HFF-Myc (cell line): ENCODE measurements at regions not wholly inside any gene's neighbourhood (a gene's known extent, or its start where the extent isn't known, plus 50 kb on each side); places are given as distances from the start of the nearest gene placed in this dataset.

ENCODE experiments used
- DNase-seq: peaks from one replicate; pipeline ENCODE4 v3.0.0-alpha.2; 2011; ENCODE audit warnings: low read depth; ENCODE audit errors: extremely low read depth
- H3K4me3 ChIP-seq: replicated peaks from 2 replicates; pipeline ENCODE4 v1.5.1; 2011; ENCODE audit warnings: low read depth, mild to moderate bottlenecking, control low read depth, low read length
- TF ChIP-seq, protein P1 (sequence below): IDR thresholded peaks from 2 replicates; pipeline ENCODE4 v1.5.1; 2012; ENCODE audit warnings: mild to moderate bottlenecking, low read depth, low read length, control low read depth; ENCODE audit errors: missing control alignments

DNA sequence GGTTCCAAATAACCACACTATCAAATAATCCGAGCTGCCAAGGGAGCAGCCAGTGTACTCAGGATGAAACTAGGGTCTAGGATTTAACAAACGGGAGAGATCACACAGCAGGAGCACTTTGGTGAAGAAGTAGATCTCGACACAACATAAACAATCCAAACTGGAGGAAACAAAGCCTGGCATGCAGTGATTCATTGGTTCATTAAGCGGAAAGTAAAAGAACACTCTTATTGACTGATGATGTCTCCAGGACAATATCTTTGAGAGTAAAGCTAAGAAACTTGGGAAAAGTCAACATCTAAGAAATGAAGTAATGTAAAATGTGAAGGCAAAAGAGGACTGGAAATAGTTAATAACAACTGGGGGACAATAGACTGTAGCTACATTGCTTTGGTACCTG lies 1478.3 kb upstream of the CDH9 start:
- TF ChIP-seq, protein P1, sequence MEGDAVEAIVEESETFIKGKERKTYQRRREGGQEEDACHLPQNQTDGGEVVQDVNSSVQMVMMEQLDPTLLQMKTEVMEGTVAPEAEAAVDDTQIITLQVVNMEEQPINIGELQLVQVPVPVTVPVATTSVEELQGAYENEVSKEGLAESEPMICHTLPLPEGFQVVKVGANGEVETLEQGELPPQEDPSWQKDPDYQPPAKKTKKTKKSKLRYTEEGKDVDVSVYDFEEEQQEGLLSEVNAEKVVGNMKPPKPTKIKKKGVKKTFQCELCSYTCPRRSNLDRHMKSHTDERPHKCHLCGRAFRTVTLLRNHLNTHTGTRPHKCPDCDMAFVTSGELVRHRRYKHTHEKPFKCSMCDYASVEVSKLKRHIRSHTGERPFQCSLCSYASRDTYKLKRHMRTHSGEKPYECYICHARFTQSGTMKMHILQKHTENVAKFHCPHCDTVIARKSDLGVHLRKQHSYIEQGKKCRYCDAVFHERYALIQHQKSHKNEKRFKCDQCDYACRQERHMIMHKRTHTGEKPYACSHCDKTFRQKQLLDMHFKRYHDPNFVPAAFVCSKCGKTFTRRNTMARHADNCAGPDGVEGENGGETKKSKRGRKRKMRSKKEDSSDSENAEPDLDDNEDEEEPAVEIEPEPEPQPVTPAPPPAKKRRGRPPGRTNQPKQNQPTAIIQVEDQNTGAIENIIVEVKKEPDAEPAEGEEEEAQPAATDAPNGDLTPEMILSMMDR: no peak
- H3K4me3 ChIP-seq: no peak overlapping the region
- no peak for DNase-seq

DNA sequence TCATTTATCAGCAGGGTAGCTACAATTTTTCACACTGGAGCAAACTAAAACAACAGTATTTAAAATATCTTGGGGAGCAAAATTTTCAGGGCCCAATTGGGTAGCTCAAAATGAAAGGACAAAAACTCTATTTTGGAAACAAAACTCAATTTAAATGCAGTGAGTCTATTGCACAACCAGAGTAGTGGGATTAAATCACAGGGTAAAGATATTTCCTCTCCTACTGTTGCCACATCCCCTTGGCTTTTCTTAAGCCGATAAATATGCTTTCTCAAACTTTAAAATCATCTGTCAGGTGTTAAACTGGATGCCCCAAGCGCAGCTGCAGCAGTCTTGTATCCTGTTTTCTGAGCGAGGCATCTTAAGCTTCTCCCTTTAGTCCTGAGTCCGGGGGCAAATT lies 1474.3 kb upstream of the CDH9 start:
- TF ChIP-seq, protein P1: no peak
- H3K4me3 ChIP-seq: no peak overlapping the region
- no peak for DNase-seq

DNA sequence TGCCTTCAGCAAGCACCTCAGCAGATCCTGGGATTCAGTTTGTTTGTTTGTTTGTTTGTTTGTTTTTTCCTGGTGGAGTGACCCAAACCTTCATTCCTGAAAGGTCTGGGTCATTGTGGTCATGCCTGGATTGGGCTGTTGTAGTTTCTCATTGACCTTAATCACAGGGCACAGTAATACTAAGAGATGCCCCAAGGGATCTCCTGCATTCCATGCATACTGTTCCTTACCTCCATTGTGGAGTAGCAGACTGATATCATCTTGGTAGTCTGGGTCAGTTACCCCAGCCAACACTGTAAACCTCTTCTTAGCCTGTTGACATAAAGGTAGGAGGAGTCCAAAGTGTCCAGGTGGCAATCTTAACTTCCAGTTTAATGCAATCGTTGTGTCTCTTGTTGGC lies 1466.7 kb upstream of the CDH9 start:
- TF ChIP-seq, protein P1: no peak
- no peak overlapping the region for H3K4me3 ChIP-seq
- no peak for DNase-seq

DNA sequence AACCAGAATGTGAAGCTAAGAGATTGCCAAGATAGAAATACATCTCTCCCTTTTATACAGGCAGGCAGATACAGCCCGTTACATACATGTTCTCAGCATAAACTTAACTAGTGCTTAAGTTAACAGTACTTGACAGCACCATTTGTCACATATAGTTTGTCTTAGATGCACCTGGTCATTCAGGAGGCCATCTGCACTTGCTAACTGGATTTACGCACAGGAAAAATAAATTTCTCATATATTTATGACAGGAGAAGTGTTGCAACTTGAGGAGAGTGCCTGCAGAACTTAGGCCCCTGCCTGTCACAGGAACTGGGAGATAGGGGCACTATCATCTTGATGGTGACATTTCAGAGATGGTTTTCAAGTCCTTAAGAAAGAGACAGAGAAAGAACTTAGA lies 1462.1 kb upstream of the CDH9 start:
- no peak for DNase-seq
- H3K4me3 ChIP-seq: no peak overlapping the region
- TF ChIP-seq, protein P1: no peak

DNA sequence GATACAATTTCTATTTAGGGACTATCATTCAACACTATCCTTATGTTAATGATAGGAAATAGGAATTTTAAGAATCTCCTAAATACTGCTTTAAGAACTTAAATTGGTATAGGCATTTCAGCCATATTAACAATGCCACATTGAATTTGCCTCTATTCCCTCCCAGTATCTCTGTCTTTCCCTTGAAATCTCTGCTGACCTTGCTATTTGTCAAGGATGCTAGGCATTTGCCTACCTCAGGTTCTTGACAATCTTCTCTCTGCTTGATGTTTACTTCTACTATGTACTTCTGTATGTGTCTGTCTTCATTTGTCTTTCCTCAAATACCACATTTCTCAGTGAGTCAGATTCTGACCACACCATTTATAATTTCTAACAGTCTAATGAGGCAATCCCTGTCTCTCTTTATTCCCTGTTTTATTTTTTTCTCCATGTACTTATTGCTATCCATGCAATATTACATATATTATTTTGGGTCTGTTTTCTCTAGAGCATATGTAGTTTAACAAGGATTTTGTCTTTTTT lies 1461.4 kb upstream of the CDH9 start:
- TF ChIP-seq, protein P1: no peak
- no peak for DNase-seq
- no peak overlapping the region for H3K4me3 ChIP-seq

DNA sequence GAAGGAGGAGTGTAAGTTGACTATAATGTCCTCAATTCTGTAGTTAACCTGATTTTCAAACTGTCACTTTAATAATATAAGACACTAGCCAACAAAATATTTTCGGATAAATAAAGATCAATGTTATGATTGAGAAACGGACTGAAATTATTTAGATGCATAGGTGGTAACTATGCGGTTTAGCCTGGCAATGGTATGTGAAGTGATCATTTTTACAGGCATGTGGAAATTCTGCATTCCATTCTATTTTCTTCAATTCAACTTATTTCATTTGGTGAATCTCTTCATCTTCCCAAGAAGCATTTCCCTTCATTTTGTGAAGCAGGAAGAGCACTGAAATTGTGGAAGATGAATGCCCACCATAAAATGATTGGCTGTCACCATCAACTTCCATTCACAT lies 1457.5 kb upstream of the CDH9 start:
- no peak overlapping the region for H3K4me3 ChIP-seq
- TF ChIP-seq, protein P1: no peak
- DNase-seq: no peak

DNA sequence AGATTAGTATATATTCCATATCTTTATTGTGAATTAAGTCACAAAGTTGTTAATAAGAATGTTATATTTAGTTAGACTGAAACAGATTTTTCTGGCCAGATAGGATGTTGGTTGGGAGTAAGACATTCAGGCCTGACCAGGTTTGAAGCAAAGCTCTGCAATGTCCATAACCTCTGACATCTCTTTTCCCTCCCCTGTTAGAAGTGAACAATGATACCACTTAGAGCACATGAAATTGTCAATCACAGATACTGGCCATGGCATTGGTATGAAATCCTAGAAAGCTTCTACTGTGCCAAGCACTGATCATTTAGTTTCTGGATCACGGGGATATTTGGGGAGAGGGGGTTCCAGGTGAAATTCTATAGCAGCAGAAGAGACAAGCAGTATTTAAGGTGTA lies 1455.1 kb upstream of the CDH9 start:
- DNase-seq: no peak
- H3K4me3 ChIP-seq: no peak overlapping the region
- TF ChIP-seq, protein P1: no peak
